H7 (cell line): ENCODE measurements at regions not wholly inside any gene's neighbourhood (a gene's known extent, or its start where the extent isn't known, plus 50 kb on each side); places are given as distances from the start of the nearest gene placed in this dataset.

Experiments
- DNase-seq: peaks from one replicate; pipeline ENCODE4 v3.0.0; 2012
- H3K27me3 ChIP-seq: 2 replicates; pipeline ENCODE4 v1.6.0; 2011; ENCODE audit warnings: mild to moderate bottlenecking, low read length; ENCODE audit not compliant: control insufficient read depth, insufficient read depth
- H3K36me3 ChIP-seq: replicated peaks from 2 replicates; pipeline ENCODE4 v1.5.1; 2011; ENCODE audit warnings: low read length; ENCODE audit not compliant: control insufficient read depth, insufficient read depth
- H3K4me3 ChIP-seq: 2 replicates; pipeline ENCODE4 v1.5.1; 2011; ENCODE audit warnings: low read depth, mild to moderate bottlenecking, control low read depth, low read length, moderate library complexity; ENCODE audit not compliant: insufficient read depth

DNA sequence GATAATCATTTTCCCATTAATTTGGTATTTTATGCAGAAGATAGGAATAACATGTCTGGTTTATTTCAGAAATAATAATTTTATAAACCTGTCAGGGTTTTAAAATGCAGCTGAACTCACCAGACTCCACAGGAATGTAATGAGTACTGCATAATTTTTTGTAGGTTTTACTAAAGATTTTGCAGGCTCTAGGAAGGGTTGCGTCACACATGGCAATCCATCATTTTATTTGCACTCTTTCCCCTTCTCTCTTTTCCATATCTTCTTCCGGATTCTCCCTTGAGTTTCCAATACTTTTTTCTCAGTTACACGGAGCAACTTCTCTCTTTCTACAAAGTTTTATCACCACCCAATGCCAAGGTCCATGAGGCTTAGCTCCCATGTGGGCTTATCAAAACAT is 234.7 kb downstream of the NFKBIZ start:
- no peaks in the 10 kb centered on the region for H3K27me3 ChIP-seq
- H3K4me3 ChIP-seq: no peak overlapping the region
- no peak for DNase-seq

DNA sequence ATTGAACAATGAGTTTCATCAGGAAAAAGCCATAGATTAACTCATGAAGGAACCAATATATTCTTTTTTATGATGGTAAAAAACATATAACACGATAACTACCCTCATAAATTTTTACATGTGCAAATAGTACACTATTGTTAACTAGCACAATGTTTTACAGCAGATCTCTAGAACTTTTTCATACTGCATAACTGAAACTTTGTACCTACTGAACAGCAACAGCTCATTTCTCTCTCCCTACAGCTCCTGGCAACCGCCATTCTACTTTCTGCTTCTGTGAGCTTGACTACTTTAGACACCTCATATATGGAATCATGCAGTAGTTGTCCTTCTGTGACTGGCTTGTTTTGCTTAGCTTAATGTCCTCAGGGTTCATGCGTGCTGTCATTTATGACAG is 235.4 kb downstream of the NFKBIZ start:
- H3K36me3 ChIP-seq: no peaks in the 10 kb centered on the region

More for the DNA sequence above, 234.7 kb downstream of the NFKBIZ start:
- H3K36me3 ChIP-seq: no peaks in the 10 kb centered on the region

DNA sequence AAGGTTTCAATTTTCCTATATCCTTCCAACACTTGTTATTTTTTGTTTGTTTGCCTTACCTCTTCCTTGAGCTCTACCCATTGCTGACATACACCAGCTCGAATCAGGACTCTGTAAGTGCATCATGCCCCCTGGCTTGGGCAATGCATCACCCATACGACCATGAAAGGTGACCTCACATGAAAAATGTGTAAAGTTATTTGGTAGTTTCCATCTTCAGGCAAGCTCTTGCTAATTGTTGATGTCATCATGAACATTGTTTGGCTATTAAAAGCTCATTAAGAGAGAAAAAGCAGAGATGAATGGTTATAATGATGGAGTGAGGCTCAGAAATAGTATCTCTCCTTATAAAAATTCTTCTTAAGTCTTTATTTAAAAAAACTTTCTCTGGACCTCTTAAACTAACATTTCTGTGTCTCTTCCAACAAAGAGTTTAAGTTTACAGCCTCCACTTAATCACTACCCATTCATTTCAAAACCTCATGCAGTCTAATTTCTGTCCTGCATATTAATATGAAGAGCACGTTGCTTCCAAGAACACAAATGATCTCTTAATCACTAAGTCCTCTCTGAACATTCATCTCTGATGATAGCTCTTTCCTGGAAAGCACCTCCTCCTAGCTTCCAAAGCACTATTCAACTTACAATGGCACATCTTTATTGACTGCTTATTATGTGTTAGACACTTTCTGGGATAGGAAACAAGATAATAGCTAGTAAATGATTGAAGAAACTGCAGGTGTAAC is 236.3 kb downstream of the NFKBIZ start:
- no peak for DNase-seq
- H3K4me3 ChIP-seq: no peak overlapping the region
- no peaks in the 10 kb centered on the region for H3K27me3 ChIP-seq
- no peaks in the 10 kb centered on the region for H3K36me3 ChIP-seq

More for the DNA sequence above, 235.4 kb downstream of the NFKBIZ start:
- Histone ChIP-seq H3K4me3 (no peak overlapping the region), H3K27me3 (no peaks in the 10 kb centered on the region)
- no peak for DNase-seq

DNA sequence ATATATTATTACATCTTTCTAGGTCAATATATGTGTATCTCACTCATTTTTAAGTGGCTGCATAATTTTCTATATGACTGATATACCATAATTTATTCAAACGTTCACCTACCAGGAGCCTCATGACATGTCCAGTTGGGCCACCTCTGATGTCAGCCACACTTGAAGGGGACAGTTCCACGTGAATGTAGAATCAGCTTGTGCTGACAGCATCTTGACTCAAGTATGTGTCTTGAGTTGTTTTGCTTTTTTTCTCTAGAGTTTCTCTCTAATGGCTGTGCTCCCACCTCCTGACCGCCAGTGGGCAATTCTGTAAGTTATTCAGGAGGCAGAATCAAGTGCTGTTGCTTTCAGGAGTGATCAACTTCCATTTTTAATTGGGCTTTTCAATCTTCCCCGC is 237.9 kb downstream of the NFKBIZ start:
- Histone ChIP-seq H3K4me3 (no peak overlapping the region), H3K27me3 (no peaks in the 10 kb centered on the region), H3K36me3 (no peaks in the 10 kb centered on the region)
- DNase-seq: no peak

GRCh38 chr3:102089239-102089638 is 239.9 kb downstream of the NFKBIZ start:
- Histone ChIP-seq H3K27me3 (no peaks in the 10 kb centered on the region), H3K36me3 (no peaks in the 10 kb centered on the region), H3K4me3 (no peak overlapping the region)
- no peak for DNase-seq

DNA sequence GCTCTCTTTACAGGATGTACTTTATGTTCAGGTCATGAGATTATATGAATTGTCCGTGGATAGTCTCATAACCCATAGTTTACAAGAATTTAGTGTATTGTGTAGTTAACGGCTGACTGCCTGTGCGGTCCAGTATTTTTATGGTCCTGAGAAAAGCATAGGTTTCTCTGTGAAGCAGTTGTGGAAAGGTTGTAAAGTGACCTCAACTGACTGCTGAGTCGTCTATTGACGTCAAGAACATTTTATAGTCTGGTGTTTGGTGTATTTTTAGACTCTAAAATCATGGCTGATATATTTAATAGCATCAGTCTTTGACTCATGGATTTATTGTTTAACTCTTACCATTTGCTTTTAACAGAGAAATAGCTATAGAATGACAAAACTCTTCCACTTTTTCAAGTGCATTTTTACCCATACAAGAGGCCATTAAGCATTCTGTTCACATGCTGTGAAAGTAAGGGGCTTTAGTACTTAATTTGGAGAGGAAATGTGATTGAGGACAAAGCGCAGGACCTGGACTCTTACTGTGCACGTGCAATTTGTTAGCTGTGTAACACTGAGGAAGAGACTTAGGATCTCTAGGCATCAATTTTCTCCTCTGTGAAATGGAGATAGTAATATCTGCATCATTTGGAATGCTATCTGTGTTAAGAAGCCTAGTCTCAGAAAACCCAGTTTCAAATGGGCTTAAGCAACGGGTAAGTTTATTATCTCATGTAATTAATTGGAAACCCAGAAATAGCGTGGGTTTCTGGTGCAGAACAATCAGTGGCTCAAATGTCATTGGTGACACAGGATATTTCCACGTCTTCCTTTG is 240.8 kb downstream of the NFKBIZ start:
- no peaks in the 10 kb centered on the region for H3K27me3 ChIP-seq
- no peaks in the 10 kb centered on the region for H3K36me3 ChIP-seq
- DNase-seq: no peak
- no peak overlapping the region for H3K4me3 ChIP-seq

- no peaks in the 10 kb centered on the region for H3K27me3 ChIP-seq
- H3K36me3 ChIP-seq: no peaks in the 10 kb centered on the region
- no peak for DNase-seq
- H3K4me3 ChIP-seq: no peak overlapping the region
These were observed 241.4 kb downstream of the NFKBIZ start for GRCh38 chr3:102090721-102091045.

DNA sequence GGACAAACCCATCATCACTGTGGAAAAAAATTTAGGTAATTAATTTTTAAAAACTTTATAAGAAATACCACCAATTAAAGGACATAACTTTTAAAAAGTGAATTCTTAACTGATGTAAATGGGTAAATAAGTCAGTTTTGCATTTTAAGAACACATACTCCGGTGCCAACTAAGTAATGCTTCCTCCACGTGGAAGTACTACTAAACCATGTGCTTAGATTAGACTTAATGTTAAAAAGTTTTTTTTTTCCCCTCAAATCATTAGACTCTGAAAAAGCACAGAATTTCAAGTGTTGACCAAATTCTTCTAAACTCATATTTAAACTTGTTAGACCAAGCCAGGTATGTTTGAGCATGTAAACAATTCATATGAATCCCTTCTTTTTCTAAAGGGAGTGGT is 242.0 kb downstream of the NFKBIZ start:
- Histone ChIP-seq H3K4me3 (no peak overlapping the region), H3K27me3 (no peaks in the 10 kb centered on the region), H3K36me3 (no peaks in the 10 kb centered on the region)
- no peak for DNase-seq

GRCh38 chr3:102092617-102093466 is 243.5 kb downstream of the NFKBIZ start:
- no peak overlapping the region for H3K4me3 ChIP-seq
- no peaks in the 10 kb centered on the region for H3K36me3 ChIP-seq
- no peak for DNase-seq
- no peaks in the 10 kb centered on the region for H3K27me3 ChIP-seq

GRCh38 chr3:102094506-102094905 is 245.2 kb downstream of the NFKBIZ start:
- Histone ChIP-seq H3K27me3 (no peaks in the 10 kb centered on the region), H3K4me3 (no peak overlapping the region), H3K36me3 (no peaks in the 10 kb centered on the region)
- no peak for DNase-seq

DNA sequence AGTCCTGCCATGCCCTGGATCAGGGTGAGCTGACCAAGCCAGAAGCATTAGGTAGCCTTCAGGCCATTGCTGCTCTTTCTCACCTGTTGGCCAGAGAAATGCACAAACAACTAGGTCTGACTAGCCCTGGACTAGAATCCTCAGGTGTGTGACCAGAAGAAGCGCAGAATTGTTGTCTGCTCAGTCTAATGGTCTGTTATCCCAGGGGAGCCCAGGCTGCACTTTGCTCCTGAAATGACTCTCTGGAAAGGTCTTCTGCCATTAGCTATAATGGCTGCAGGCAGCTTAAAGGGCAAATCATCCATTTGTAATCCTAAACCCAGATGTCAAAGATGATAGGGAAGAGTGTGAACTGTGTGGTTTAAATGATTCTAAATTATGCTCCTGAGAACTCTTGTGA is 246.1 kb downstream of the NFKBIZ start:
- H3K27me3 ChIP-seq: no peaks in the 10 kb centered on the region
- H3K36me3 ChIP-seq: no peaks in the 10 kb centered on the region
- DNase-seq: no peak
- no peak overlapping the region for H3K4me3 ChIP-seq

DNA sequence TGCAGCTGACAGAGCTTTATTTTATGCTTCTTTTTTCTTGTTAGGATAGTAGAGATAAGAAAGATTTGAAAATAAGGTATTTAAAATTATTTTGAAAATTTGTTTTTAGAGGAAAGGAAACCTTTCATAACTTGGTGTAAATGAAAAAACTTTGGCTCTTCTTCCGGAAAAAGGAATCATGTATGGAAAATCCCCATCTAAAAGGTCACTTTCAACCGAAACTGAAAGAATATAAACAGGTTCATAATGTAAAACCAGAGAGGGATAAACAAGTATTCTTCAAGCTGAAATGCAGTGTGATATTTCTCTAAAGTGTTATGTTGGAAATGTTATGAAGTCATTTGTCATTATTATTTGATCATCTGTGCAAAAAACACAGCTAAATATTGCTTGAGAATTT is 246.8 kb downstream of the NFKBIZ start:
- no peaks in the 10 kb centered on the region for H3K27me3 ChIP-seq
- no peak overlapping the region for H3K4me3 ChIP-seq
- H3K36me3 ChIP-seq: no peaks in the 10 kb centered on the region
- no peak for DNase-seq

- no peaks in the 10 kb centered on the region for H3K36me3 ChIP-seq
- no peak for DNase-seq
- no peak overlapping the region for H3K4me3 ChIP-seq
- no peaks in the 10 kb centered on the region for H3K27me3 ChIP-seq
These were observed 249.0 kb downstream of the NFKBIZ start for GRCh38 chr3:102098130-102098885.

GRCh38 chr3:102099913-102100312 is 250.6 kb downstream of the NFKBIZ start:
- DNase-seq: no peak
- H3K4me3 ChIP-seq: no peak overlapping the region
- no peaks in the 10 kb centered on the region for H3K36me3 ChIP-seq
- no peaks in the 10 kb centered on the region for H3K27me3 ChIP-seq
